Keratinocyte (primary cell): ENCODE measurements at regions not wholly inside any gene's neighbourhood (a gene's known extent, or its start where the extent isn't known, plus 50 kb on each side); places are given as distances from the start of the nearest gene placed in this dataset.
A peak's percentile ranks its signal among the peaks of the same experiment; 100 is the strongest.

Experiments used
- DNase-seq: peaks from one replicate; pipeline ENCODE4 v3.0.0-alpha.2; 2011; ENCODE audit warnings: low read depth, missing footprints, low spot score
- FAIRE-seq: peaks from 2 replicates; lab custom pipeline; 2011; peaks lifted over from hg19 to GRCh38; lab: Jason Lieb, UNC
- H2AFZ ChIP-seq: 2 replicates; pipeline ENCODE4 v1.6.0; 2012; ENCODE audit warnings: low read length, control low read depth, inconsistent platforms; ENCODE audit not compliant: control insufficient read depth
- H3K27ac ChIP-seq: 2 replicates; pipeline ENCODE4 v1.5.1; 2011; ENCODE audit warnings: low read length; ENCODE audit not compliant: control insufficient read depth, insufficient read depth
- H3K27me3 ChIP-seq: 3 replicates; pipeline ENCODE4 v1.6.0; 2011; ENCODE audit warnings: low read length; ENCODE audit not compliant: control insufficient read depth, insufficient read depth; ENCODE audit errors: extremely low read depth
- H3K36me3 ChIP-seq, 2 experiments: 2 replicates in 1 of 2; 3 replicates in 1 of 2; pipeline ENCODE4 v1.5.1; 2011; ENCODE audit warnings: low read length in 2 of 2, mild to moderate bottlenecking in 1 of 2; ENCODE audit not compliant: control insufficient read depth in 2 of 2, insufficient read depth in 2 of 2; ENCODE audit errors: extremely low read depth in 1 of 2
- H3K4me1 ChIP-seq: 3 replicates; pipeline ENCODE4 v1.5.1; 2011; ENCODE audit warnings: low read length; ENCODE audit not compliant: control insufficient read depth, insufficient read depth; ENCODE audit errors: extremely low read depth
- H3K4me2 ChIP-seq: 3 replicates; pipeline ENCODE4 v1.6.0; 2011; ENCODE audit warnings: low read depth, low read length; ENCODE audit not compliant: control insufficient read depth, insufficient read depth; ENCODE audit errors: extremely low read depth
- H3K4me3 ChIP-seq, 3 experiments: fragments of 200-600 bp in 1 of 3; sonication (generic) in 1 of 3; 2 replicates in 2 of 3; 3 replicates in 1 of 3; pipeline ENCODE4 v1.5.1; 2011 to 2016; ENCODE audit warnings: low read length in 3 of 3, mild to moderate bottlenecking in 3 of 3, control low read depth in 2 of 3, inconsistent platforms in 1 of 3, low read depth in 1 of 3, mixed read lengths in 1 of 3, mixed run types in 1 of 3, moderate library complexity in 1 of 3; ENCODE audit not compliant: control insufficient read depth in 2 of 3, insufficient read depth in 2 of 3; ENCODE audit errors: extremely low read depth in 1 of 3
- H3K79me2 ChIP-seq: 2 replicates; pipeline ENCODE4 v1.6.0; 2012; ENCODE audit warnings: low read length; ENCODE audit not compliant: control insufficient read depth, insufficient read depth
- H3K9ac ChIP-seq: 3 replicates; pipeline ENCODE4 v1.6.0; 2011; ENCODE audit warnings: low read length; ENCODE audit not compliant: control insufficient read depth, insufficient read depth; ENCODE audit errors: extremely low read depth
- H3K9me1 ChIP-seq: 3 replicates; pipeline ENCODE4 v1.6.0; 2011; ENCODE audit warnings: low read length; ENCODE audit not compliant: control insufficient read depth, insufficient read depth; ENCODE audit errors: extremely low read depth
- H3K9me3 ChIP-seq: 2 replicates; pipeline ENCODE4 v1.5.1; 2012; ENCODE audit warnings: low read depth, low read length; ENCODE audit not compliant: control insufficient read depth
- H4K20me1 ChIP-seq: 3 replicates; pipeline ENCODE4 v1.6.0; 2011; ENCODE audit warnings: low read length; ENCODE audit not compliant: control insufficient read depth, insufficient read depth; ENCODE audit errors: extremely low read depth
- CTCF ChIP-seq, 3 experiments: IDR thresholded peaks in 1 of 3; conservative IDR thresholded peaks in 1 of 3; optimal IDR thresholded peaks in 1 of 3; 2 replicates in 2 of 3; 3 replicates in 1 of 3; pipeline versions ENCODE3 to v1.5.1; 2011; ENCODE audit warnings: low read length in 3 of 3, mild to moderate bottlenecking in 3 of 3, moderate library complexity in 2 of 3, control low read depth in 1 of 3, inconsistent platforms in 1 of 3; ENCODE audit not compliant: insufficient read depth in 2 of 3; ENCODE audit errors: extremely low read depth in 1 of 3
- EZH2 ChIP-seq: IDR thresholded peaks from one replicate; pipeline ENCODE4 v1.6.1; 2012; ENCODE audit warnings: inconsistent platforms, mild to moderate bottlenecking, low read length, moderate library complexity
- dilution Hi-C: fragments of 300-500 bp; cut with MboI; formaldehyde crosslinking; loops from one replicate; pipeline ENCODE4 v1.7.0; 2020; ENCODE audit warnings: low sequenced_read_pairs; ENCODE audit not compliant: extremely low pct_ligation_motif_present

GRCh38 chr21:39060485-39061083, 122.7 kb downstream of the PSMG1 start:
- H3K9ac ChIP-seq: no peak overlapping the region
- DNase-seq (no peak), FAIRE-seq (no peak)
- dilution Hi-C loops: no loop called here
- H3K27me3 ChIP-seq: no peaks in the 10 kb centered on the region
- H3K4me3 ChIP-seq: no peak overlapping the region
- no peaks in the 10 kb centered on the region for H3K36me3 ChIP-seq
- H2AFZ ChIP-seq: no peak overlapping the region
- H3K79me2 ChIP-seq: no peaks in the 10 kb centered on the region
- peaks cover 3% of the 10 kb centered on the region for H3K9me3 ChIP-seq
- peaks cover 10% of the 10 kb centered on the region for H3K4me1 ChIP-seq
- H3K9me1 ChIP-seq: no peaks in the 10 kb centered on the region
- H3K4me2 ChIP-seq: no peak overlapping the region
- TF ChIP-seq CTCF (optimal IDR thresholded peaks at IDR 0.05 in 1 of 3, IDR thresholded peaks at IDR 0.05 in 1 of 3, conservative IDR thresholded peaks at IDR 0.05 in 1 of 3; ENCODE audit: extremely low read depth in 1 of 3, insufficient read depth in 2 of 3, low read length in 3 of 3): no peak
- H3K27ac ChIP-seq: no peak overlapping the region
- H4K20me1 ChIP-seq: no peaks in the 10 kb centered on the region

- H3K9ac ChIP-seq: no peak overlapping the region
- TF ChIP-seq EZH2 (no peak), CTCF (optimal IDR thresholded peaks at IDR 0.05 in 1 of 3, IDR thresholded peaks at IDR 0.05 in 1 of 3, conservative IDR thresholded peaks at IDR 0.05 in 1 of 3; ENCODE audit: extremely low read depth in 1 of 3, insufficient read depth in 2 of 3, low read length in 3 of 3) (no peak)
- H3K9me3 ChIP-seq: peaks cover under 1% of the 10 kb centered on the region
- no peak overlapping the region for H3K27ac ChIP-seq
- FAIRE-seq (peak; percentile 32), DNase-seq (no peak)
- peaks cover 28% of the 10 kb centered on the region for H3K4me1 ChIP-seq
- H3K79me2 ChIP-seq: no peaks in the 10 kb centered on the region
- H3K9me1 ChIP-seq: no peaks in the 10 kb centered on the region
- dilution Hi-C loops: no loop called here
- H3K4me2 ChIP-seq: no peak overlapping the region
- no peaks in the 10 kb centered on the region for H4K20me1 ChIP-seq
- H2AFZ ChIP-seq: no peak overlapping the region
- no peaks in the 10 kb centered on the region for H3K36me3 ChIP-seq
- no peak overlapping the region for H3K4me3 ChIP-seq
- no peaks in the 10 kb centered on the region for H3K27me3 ChIP-seq
These were observed 126.1 kb downstream of the PSMG1 start for GRCh38 chr21:39057121-39057520.
